ENCODE measurements at regions not wholly inside any gene's neighbourhood (a gene's known extent, or its start where the extent isn't known, plus 50 kb on each side); places are given as distances from the start of the nearest gene placed in this dataset.

DNA sequence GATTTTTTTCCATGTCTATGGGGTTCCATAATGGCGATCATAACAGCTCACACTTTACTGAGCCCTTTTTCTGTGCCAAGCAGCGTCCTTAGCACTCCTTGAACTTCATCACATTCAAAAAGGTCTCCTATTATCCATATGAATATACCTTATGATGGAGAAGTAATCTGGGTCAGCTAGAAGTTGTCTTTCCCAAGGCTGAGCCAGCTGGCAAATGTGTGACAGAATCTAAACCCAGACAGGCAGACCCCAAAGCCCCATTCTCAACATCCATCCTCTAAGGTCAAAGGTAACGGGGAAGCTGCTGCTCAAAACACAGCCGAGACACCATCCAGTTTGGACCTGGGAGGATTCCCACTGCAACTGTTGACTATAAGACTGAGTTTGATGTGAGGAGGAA is 249.6 kb downstream of the PRDM2 start:
- no peaks in the 10 kb centered on the region for H3K36me3 ChIP-seq (ENCODE audit: control insufficient read depth in 4 of 4, insufficient read depth in 4 of 4, low read length in 4 of 4)
- no peak for DNase-seq
- WGBS, 2 donors = 86 to 89% methylated on average over 4 of the region's 4 CpGs
- peaks cover 0 to 4% (median 0%) of the 10 kb centered on the region in 4 donors for H3K9me3 ChIP-seq (ENCODE audit: control insufficient read depth in 4 of 4, insufficient read depth in 3 of 4, low read length in 3 of 4)
- peaks cover 0 to 3% (median 0%) of the 10 kb centered on the region in 3 donors for H3K27me3 ChIP-seq (ENCODE audit: control insufficient read depth in 3 of 3, insufficient read depth in 3 of 3, low read length in 2 of 3)
- TF ChIP-seq, protein P1, sequence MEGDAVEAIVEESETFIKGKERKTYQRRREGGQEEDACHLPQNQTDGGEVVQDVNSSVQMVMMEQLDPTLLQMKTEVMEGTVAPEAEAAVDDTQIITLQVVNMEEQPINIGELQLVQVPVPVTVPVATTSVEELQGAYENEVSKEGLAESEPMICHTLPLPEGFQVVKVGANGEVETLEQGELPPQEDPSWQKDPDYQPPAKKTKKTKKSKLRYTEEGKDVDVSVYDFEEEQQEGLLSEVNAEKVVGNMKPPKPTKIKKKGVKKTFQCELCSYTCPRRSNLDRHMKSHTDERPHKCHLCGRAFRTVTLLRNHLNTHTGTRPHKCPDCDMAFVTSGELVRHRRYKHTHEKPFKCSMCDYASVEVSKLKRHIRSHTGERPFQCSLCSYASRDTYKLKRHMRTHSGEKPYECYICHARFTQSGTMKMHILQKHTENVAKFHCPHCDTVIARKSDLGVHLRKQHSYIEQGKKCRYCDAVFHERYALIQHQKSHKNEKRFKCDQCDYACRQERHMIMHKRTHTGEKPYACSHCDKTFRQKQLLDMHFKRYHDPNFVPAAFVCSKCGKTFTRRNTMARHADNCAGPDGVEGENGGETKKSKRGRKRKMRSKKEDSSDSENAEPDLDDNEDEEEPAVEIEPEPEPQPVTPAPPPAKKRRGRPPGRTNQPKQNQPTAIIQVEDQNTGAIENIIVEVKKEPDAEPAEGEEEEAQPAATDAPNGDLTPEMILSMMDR (IDR thresholded peaks at IDR 0.05; ENCODE audit: control extremely low read depth, extremely low read depth) = no peak
- no peak overlapping the region for H3K9ac ChIP-seq (ENCODE audit: insufficient read depth in 1 of 2, low read length in 2 of 2)
- no peak for ATAC-seq (ENCODE audit: insufficient read depth, low FRiP score)
- no peak overlapping the region for H3K4me3 ChIP-seq
- H3K4me1 ChIP-seq (ENCODE audit: control insufficient read depth in 5 of 5, insufficient read depth in 5 of 5, low read length in 5 of 5) = peaks cover 0 to 12% (median 0%) of the 10 kb centered on the region in 5 donors
- peak overlapping the region in 1 of 2 donors; percentile 27 for H3K27ac ChIP-seq (ENCODE audit: low read depth in 1 of 2, low read length in 1 of 2)

GRCh38 chr1:13950637-13951036 is 250.6 kb downstream of the PRDM2 start:
- Histone ChIP-seq H3K36me3 (ENCODE audit: control insufficient read depth in 4 of 4, insufficient read depth in 4 of 4, low read length in 4 of 4) (no peaks in the 10 kb centered on the region), H3K27me3 (ENCODE audit: control insufficient read depth in 3 of 3, insufficient read depth in 3 of 3, low read length in 2 of 3) (peaks cover 0 to 3% (median 0%) of the 10 kb centered on the region in 3 donors), H3K9ac (ENCODE audit: insufficient read depth in 1 of 2, low read length in 2 of 2) (no peak overlapping the region), H3K4me1 (ENCODE audit: control insufficient read depth in 5 of 5, insufficient read depth in 5 of 5, low read length in 5 of 5) (peaks cover 0 to 12% (median 0%) of the 10 kb centered on the region in 5 donors), H3K4me3 (no peak overlapping the region), H3K9me3 (ENCODE audit: control insufficient read depth in 4 of 4, insufficient read depth in 3 of 4, low read length in 3 of 4) (peaks cover 0 to 4% (median 0%) of the 10 kb centered on the region in 4 donors), H3K27ac (ENCODE audit: low read depth in 1 of 2, low read length in 1 of 2) (no peak overlapping the region)
- DNase-seq (no peak), ATAC-seq (ENCODE audit: insufficient read depth, low FRiP score) (no peak)
- TF ChIP-seq, protein P1 (IDR thresholded peaks at IDR 0.05; ENCODE audit: control extremely low read depth, extremely low read depth) = no peak
- WGBS, 2 donors = 57 to 63% methylated on average over 7 of the region's 7 CpGs

- Histone ChIP-seq H3K4me3 (no peak overlapping the region), H3K27me3 (ENCODE audit: control insufficient read depth in 3 of 3, insufficient read depth in 3 of 3, low read length in 2 of 3) (peaks cover 0 to 3% (median 0%) of the 10 kb centered on the region in 3 donors), H3K9ac (ENCODE audit: insufficient read depth in 1 of 2, low read length in 2 of 2) (no peak overlapping the region), H3K36me3 (ENCODE audit: control insufficient read depth in 4 of 4, insufficient read depth in 4 of 4, low read length in 4 of 4) (no peaks in the 10 kb centered on the region), H3K27ac (ENCODE audit: low read depth in 1 of 2, low read length in 1 of 2) (peak overlapping the region in 1 of 2 donors; percentile 47), H3K9me3 (ENCODE audit: control insufficient read depth in 4 of 4, insufficient read depth in 3 of 4, low read length in 3 of 4) (peaks cover 0 to 4% (median 0%) of the 10 kb centered on the region in 4 donors), H3K4me1 (ENCODE audit: control insufficient read depth in 5 of 5, insufficient read depth in 5 of 5, low read length in 5 of 5) (peaks cover 0 to 13% (median 0%) of the 10 kb centered on the region in 5 donors)
- 64 to 79% methylated on average over 4 of the region's 4 CpGs for WGBS, 2 donors
- DNase-seq (no peak), ATAC-seq (ENCODE audit: insufficient read depth, low FRiP score) (no peak)
- TF ChIP-seq, protein P1 (IDR thresholded peaks at IDR 0.05; ENCODE audit: control extremely low read depth, extremely low read depth) = no peak
These were observed 252.1 kb downstream of the PRDM2 start for GRCh38 chr1:13951793-13952751.
